CD4-positive, alpha-beta T cell treated with Interleukin-15 for 4 hours (primary cell): ENCODE measurements at regions not wholly inside any gene's neighbourhood (a gene's known extent, or its start where the extent isn't known, plus 50 kb on each side); places are given as distances from the start of the nearest gene placed in this dataset.
"Not testable (repeated sequence)": the region's sequence is repeated elsewhere in the genome, so short reads cannot be mapped to it uniquely, and the experiment has no call there.

Experiments
- DNase-seq: peaks from one replicate; pipeline ENCODE4 v3.0.0-alpha.2; 2020; ENCODE audit warnings: low spot score

GRCh38 chrX:110964786-110965185 is 131.2 kb upstream of the PAK3 start:
- DNase-seq = no peak

GRCh38 chrX:110962451-110962850 is 133.5 kb upstream of the PAK3 start:
- DNase-seq = no peak

- DNase-seq = no peak
These were observed 140.3 kb upstream of the PAK3 start for GRCh38 chrX:110955706-110956105.

- DNase-seq = no peak
These were observed 141.4 kb upstream of the PAK3 start for GRCh38 chrX:110954428-110955100.

- no peak for DNase-seq
These were observed 144.3 kb upstream of the PAK3 start for GRCh38 chrX:110951472-110952269.

GRCh38 chrX:110944751-110945675 is 149.4 kb upstream of the CHRDL1 start:
- no peak for DNase-seq

- DNase-seq = no peak
These were observed 148.7 kb upstream of the CHRDL1 start for GRCh38 chrX:110944311-110944750.

GRCh38 chrX:110941906-110942305 is 146.3 kb upstream of the CHRDL1 start:
- DNase-seq = no peak

- no peak for DNase-seq
These were observed 143.5 kb upstream of the CHRDL1 start for GRCh38 chrX:110938977-110939732.

- DNase-seq = no peak
These were observed 129.3 kb upstream of the CHRDL1 start for GRCh38 chrX:110924871-110925270.

GRCh38 chrX:110920991-110921390 is 125.4 kb upstream of the CHRDL1 start:
- DNase-seq = no peak

- no peak for DNase-seq
These were observed 120.0 kb upstream of the CHRDL1 start for GRCh38 chrX:110915570-110915969.

GRCh38 chrX:110915111-110915510 is 119.5 kb upstream of the CHRDL1 start:
- DNase-seq = no peak

- DNase-seq = no peak
These were observed 118.7 kb upstream of the CHRDL1 start for GRCh38 chrX:110914281-110914680.

GRCh38 chrX:110904747-110905146 is 109.1 kb upstream of the CHRDL1 start:
- not testable (repeated sequence) for DNase-seq

- DNase-seq = no peak
These were observed 86.4 kb upstream of the CHRDL1 start for GRCh38 chrX:110881971-110882370.

- DNase-seq = no peak
These were observed 81.7 kb upstream of the CHRDL1 start for GRCh38 chrX:110877326-110877725.

- DNase-seq = no peak
These were observed 76.2 kb upstream of the CHRDL1 start for GRCh38 chrX:110871839-110872238.

GRCh38 chrX:110866421-110866820 is 70.8 kb upstream of the CHRDL1 start:
- DNase-seq = no peak

GRCh38 chrX:110863883-110864282 is 68.3 kb upstream of the CHRDL1 start:
- DNase-seq = no peak

- DNase-seq = no peak
These were observed 62.9 kb upstream of the CHRDL1 start for GRCh38 chrX:110858565-110858964.

- DNase-seq = no peak
These were observed 58.0 kb upstream of the CHRDL1 start for GRCh38 chrX:110853610-110854009.
